A673 (cell line): ENCODE measurements at regions not wholly inside any gene's neighbourhood (a gene's known extent, or its start where the extent isn't known, plus 50 kb on each side); places are given as distances from the start of the nearest gene placed in this dataset.

Source experiments
- BruUV-seq: library from RNA; stranded (reverse); fragments of 400-500 nt; replicated peaks from 2 replicates; lab custom pipeline; 2021; lab: Mats Ljungman, UMichigan
- CTCF ChIA-PET: fragments of 300-600 bp; sonication (Branson Sonifier 250); formaldehyde crosslinking; loops from one replicate; lab custom pipeline; 2022; ENCODE audit warnings: antibody characterized with exemption; lab: Charles Lee
- POLR2A ChIA-PET: fragments of 300-600 bp; sonication (Branson Sonifier 250); formaldehyde crosslinking; loops from one replicate; lab custom pipeline; 2022; ENCODE audit warnings: antibody characterized with exemption; ENCODE audit not compliant: low non-redundant PET; lab: Charles Lee
- DNase-seq: peaks from one replicate; pipeline ENCODE4 v3.0.0-alpha.2; 2015; ENCODE audit warnings: low spot score
- H3K27ac ChIP-seq: fragments of 200-600 bp; sonication (generic); 2 replicates; pipeline ENCODE4 v1.5.1; 2016; ENCODE audit warnings: mixed run types, low read depth, mild to moderate bottlenecking, mixed read lengths, antibody characterized with exemption, low read length; ENCODE audit not compliant: poor library complexity, severe bottlenecking
- H3K27me3 ChIP-seq: fragments of 200-600 bp; sonication (generic); replicated peaks from 2 replicates; pipeline ENCODE4 v1.6.1; 2017; ENCODE audit warnings: mixed run types, low read depth, mild to moderate bottlenecking, mixed read lengths, antibody characterized with exemption, low read length; ENCODE audit not compliant: insufficient read depth, poor library complexity
- H3K36me3 ChIP-seq: fragments of 200-600 bp; sonication (generic); 2 replicates; pipeline ENCODE4 v1.6.1; 2016; ENCODE audit warnings: mixed run types, mild to moderate bottlenecking, mixed read lengths, antibody characterized with exemption, low read length; ENCODE audit not compliant: insufficient read depth, poor library complexity, severe bottlenecking
- H3K4me1 ChIP-seq: fragments of 200-600 bp; sonication (generic); 2 replicates; pipeline ENCODE4 v1.6.1; 2017; ENCODE audit warnings: mixed run types, mild to moderate bottlenecking, mixed read lengths, antibody characterized with exemption, low read length; ENCODE audit not compliant: insufficient read depth, poor library complexity, severe bottlenecking
- H3K4me3 ChIP-seq: fragments of 200-600 bp; sonication (generic); 2 replicates; pipeline ENCODE4 v1.5.1; 2016; ENCODE audit warnings: low read depth, mixed run types, mild to moderate bottlenecking, mixed read lengths, low read length; ENCODE audit not compliant: poor library complexity, severe bottlenecking
- H3K9me3 ChIP-seq: fragments of 200-600 bp; sonication (generic); 2 replicates; pipeline ENCODE4 v1.6.1; 2016; ENCODE audit warnings: mixed run types, low read depth, mild to moderate bottlenecking, mixed read lengths, antibody characterized with exemption, low read length; ENCODE audit not compliant: poor library complexity, severe bottlenecking
- EZH2 ChIP-seq: fragments of 200-600 bp; sonication (generic); IDR thresholded peaks from 2 replicates; pipeline ENCODE4 v1.6.1; 2017; ENCODE audit warnings: borderline replicate concordance, low read depth, mild to moderate bottlenecking, mixed read lengths, antibody characterized with exemption, low read length; ENCODE audit not compliant: poor library complexity, severe bottlenecking
- intact Hi-C: fragments of 100-400 bp; cut with micrococcal nuclease; formaldehyde crosslinking; loops from one replicate; pipeline ENCODE4 v1.10.0; 2022; ENCODE audit not compliant: unreplicated experiment
- TF ChIP-seq, protein P1 (sequence below): fragments of 300-800, 200-600 bp; sonication (generic); conservative IDR thresholded peaks from 2 replicates; pipeline ENCODE4 v1.5.1; 2017; ENCODE audit warnings: low read depth, mild to moderate bottlenecking, antibody characterized with exemption, low read length, moderate library complexity, mixed read lengths

GRCh38 chr3:34864011-34864410, 775.3 kb upstream of the ARPP21 start:
- H3K4me3 ChIP-seq: no peak overlapping the region
- ChIA-PET CTCF (no interaction called here), POLR2A (no interaction called here)
- no peaks in the 10 kb centered on the region for H3K36me3 ChIP-seq
- no peaks in the 10 kb centered on the region for H3K27me3 ChIP-seq
- no peaks in the 10 kb centered on the region for H3K4me1 ChIP-seq
- TF ChIP-seq, protein P1, sequence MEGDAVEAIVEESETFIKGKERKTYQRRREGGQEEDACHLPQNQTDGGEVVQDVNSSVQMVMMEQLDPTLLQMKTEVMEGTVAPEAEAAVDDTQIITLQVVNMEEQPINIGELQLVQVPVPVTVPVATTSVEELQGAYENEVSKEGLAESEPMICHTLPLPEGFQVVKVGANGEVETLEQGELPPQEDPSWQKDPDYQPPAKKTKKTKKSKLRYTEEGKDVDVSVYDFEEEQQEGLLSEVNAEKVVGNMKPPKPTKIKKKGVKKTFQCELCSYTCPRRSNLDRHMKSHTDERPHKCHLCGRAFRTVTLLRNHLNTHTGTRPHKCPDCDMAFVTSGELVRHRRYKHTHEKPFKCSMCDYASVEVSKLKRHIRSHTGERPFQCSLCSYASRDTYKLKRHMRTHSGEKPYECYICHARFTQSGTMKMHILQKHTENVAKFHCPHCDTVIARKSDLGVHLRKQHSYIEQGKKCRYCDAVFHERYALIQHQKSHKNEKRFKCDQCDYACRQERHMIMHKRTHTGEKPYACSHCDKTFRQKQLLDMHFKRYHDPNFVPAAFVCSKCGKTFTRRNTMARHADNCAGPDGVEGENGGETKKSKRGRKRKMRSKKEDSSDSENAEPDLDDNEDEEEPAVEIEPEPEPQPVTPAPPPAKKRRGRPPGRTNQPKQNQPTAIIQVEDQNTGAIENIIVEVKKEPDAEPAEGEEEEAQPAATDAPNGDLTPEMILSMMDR: no peak
- no peak for TF ChIP-seq EZH2
- peak; percentile 18 for DNase-seq
- no peaks in the 10 kb centered on the region for H3K9me3 ChIP-seq
- no TSS peak for BruUV-seq
- H3K27ac ChIP-seq: no peak overlapping the region
- intact Hi-C loops: no loop called here

GRCh38 chr3:34865346-34865745, 774.0 kb upstream of the ARPP21 start:
- ChIA-PET CTCF (no interaction called here), POLR2A (no interaction called here)
- TF ChIP-seq, protein P1: no peak
- no peak for TF ChIP-seq EZH2
- no peak overlapping the region for H3K4me3 ChIP-seq
- H3K27me3 ChIP-seq: no peaks in the 10 kb centered on the region
- H3K4me1 ChIP-seq: no peaks in the 10 kb centered on the region
- no peaks in the 10 kb centered on the region for H3K9me3 ChIP-seq
- no peak for DNase-seq
- intact Hi-C loops: no loop called here
- H3K27ac ChIP-seq: no peak overlapping the region
- no peaks in the 10 kb centered on the region for H3K36me3 ChIP-seq
- no TSS peak for BruUV-seq

- H3K9me3 ChIP-seq: no peaks in the 10 kb centered on the region
- H3K4me1 ChIP-seq: no peaks in the 10 kb centered on the region
- H3K4me3 ChIP-seq: no peak overlapping the region
- no peaks in the 10 kb centered on the region for H3K27me3 ChIP-seq
- ChIA-PET CTCF (no interaction called here), POLR2A (no interaction called here)
- H3K36me3 ChIP-seq: no peaks in the 10 kb centered on the region
- TF ChIP-seq EZH2: no peak
- TF ChIP-seq, protein P1: no peak
- H3K27ac ChIP-seq: no peak overlapping the region
- intact Hi-C loops: no loop called here
- no TSS peak for BruUV-seq
- DNase-seq: no peak
Observed at GRCh38 chr3:34868935-34869334, 770.4 kb upstream of the ARPP21 start.
